ENCODE measurements at regions not wholly inside any gene's neighbourhood (a gene's known extent, or its start where the extent isn't known, plus 50 kb on each side); places are given as distances from the start of the nearest gene placed in this dataset.

- no peak for TF ChIP-seq CTCF (IDR thresholded peaks at IDR 0.05; ENCODE audit: borderline replicate concordance, insufficient read depth, low read depth, low read length)
- H3K4me3 ChIP-seq (ENCODE audit: low read depth, low read length) = no peak overlapping the region
Observed at GRCh38 chrX:7334253-7334935, 186.4 kb upstream of the PUDP start.

GRCh38 chrX:7330971-7331746 is 183.2 kb upstream of the PUDP start:
- TF ChIP-seq CTCF (IDR thresholded peaks at IDR 0.05; ENCODE audit: borderline replicate concordance, insufficient read depth, low read depth, low read length) = no peak
- no peak overlapping the region for H3K4me3 ChIP-seq (ENCODE audit: low read depth, low read length)

- H3K4me3 ChIP-seq (ENCODE audit: low read depth, low read length) = no peak overlapping the region
- no peak for TF ChIP-seq CTCF (IDR thresholded peaks at IDR 0.05; ENCODE audit: borderline replicate concordance, insufficient read depth, low read depth, low read length)
Observed at GRCh38 chrX:7330556-7330955, 182.6 kb upstream of the PUDP start.

- no peak for TF ChIP-seq CTCF (IDR thresholded peaks at IDR 0.05; ENCODE audit: borderline replicate concordance, insufficient read depth, low read depth, low read length)
Observed at GRCh38 chrX:7318661-7319060, 170.7 kb upstream of the PUDP start.

GRCh38 chrX:7318241-7318640 is 170.3 kb upstream of the PUDP start:
- H3K4me3 ChIP-seq (ENCODE audit: low read depth, low read length) = no peak overlapping the region
- no peak for TF ChIP-seq CTCF (IDR thresholded peaks at IDR 0.05; ENCODE audit: borderline replicate concordance, insufficient read depth, low read depth, low read length)

More at GRCh38 chrX:7318661-7319060, 170.7 kb upstream of the PUDP start:
- no peak overlapping the region for H3K4me3 ChIP-seq (ENCODE audit: low read depth, low read length)

GRCh38 chrX:7316887-7317286 is 168.9 kb upstream of the PUDP start:
- H3K4me3 ChIP-seq (ENCODE audit: low read depth, low read length) = no peak overlapping the region
- no peak for TF ChIP-seq CTCF (IDR thresholded peaks at IDR 0.05; ENCODE audit: borderline replicate concordance, insufficient read depth, low read depth, low read length)

- no peak overlapping the region for H3K4me3 ChIP-seq (ENCODE audit: low read depth, low read length)
- no peak for TF ChIP-seq CTCF (IDR thresholded peaks at IDR 0.05; ENCODE audit: borderline replicate concordance, insufficient read depth, low read depth, low read length)
Observed at GRCh38 chrX:7316280-7316679, 168.3 kb upstream of the PUDP start.

All from GM12875 (cell line).